ENCODE measurements at regions not wholly inside any gene's neighbourhood (a gene's known extent, or its start where the extent isn't known, plus 50 kb on each side); places are given as distances from the start of the nearest gene placed in this dataset.

DNA sequence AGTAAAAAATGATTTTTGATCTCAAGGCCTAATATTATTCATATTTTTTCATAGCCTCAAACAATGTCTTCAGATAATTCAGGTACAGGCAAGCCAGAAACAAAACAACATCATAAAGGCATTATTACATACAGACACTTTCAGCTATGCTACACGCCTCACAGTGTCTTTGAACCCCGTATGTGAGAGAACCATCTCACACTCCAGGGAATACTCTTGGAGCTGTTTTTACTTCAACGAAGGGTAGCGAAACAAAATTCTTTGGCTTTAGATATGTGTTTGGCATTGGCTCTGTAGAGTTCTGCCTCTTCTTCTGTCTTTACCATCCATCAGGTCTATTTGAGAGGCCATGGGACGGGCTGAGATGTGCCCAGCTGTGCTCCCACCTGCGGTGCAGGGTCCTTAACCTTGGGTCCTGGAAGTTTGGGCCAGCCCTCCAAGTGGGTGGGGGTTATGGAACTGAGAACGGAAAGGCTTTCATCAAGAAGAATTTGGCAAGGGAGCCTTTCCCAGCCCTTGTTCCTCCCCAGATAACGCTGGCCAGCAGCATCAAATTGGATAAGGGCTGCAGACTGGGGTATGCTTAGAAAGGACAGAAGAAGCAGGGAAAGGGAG lies 276.9 kb downstream of the TCF7L2 start:
- DNase-seq: no peak
- Histone ChIP-seq H3K56ac (ENCODE audit: low read length) (no peak overlapping the region), H2BK5ac (ENCODE audit: low read length) (no peak overlapping the region), H3K4me1 (ENCODE audit: control insufficient read depth, low read depth, low read length) (no peaks in the 10 kb centered on the region), H2BK15ac (replicated peaks; ENCODE audit: low read depth) (no peak overlapping the region), H2BK120ac (ENCODE audit: low read depth, low read length) (no peak overlapping the region), H3K79me1 (ENCODE audit: low read length) (no peaks in the 10 kb centered on the region), H3K36me3 (ENCODE audit: control insufficient read depth, insufficient read depth, low read length) (no peaks in the 10 kb centered on the region), H4K8ac (ENCODE audit: low read depth, low read length) (no peak overlapping the region), H3K4ac (ENCODE audit: low read depth, low read length) (no peak overlapping the region), H3K23ac (ENCODE audit: low read length) (no peak overlapping the region), H3K9ac (ENCODE audit: low read length) (no peak overlapping the region), H4K5ac (ENCODE audit: low read length) (no peak overlapping the region), H3K4me3 (ENCODE audit: low read length) (no peak overlapping the region), H3K18ac (ENCODE audit: low read length) (no peak overlapping the region), H3K27ac (ENCODE audit: low read depth, low read length) (no peak overlapping the region), H3K4me2 (ENCODE audit: low read length) (no peak overlapping the region), H3K27me3 (ENCODE audit: insufficient read depth, low read length, poor library complexity) (no peaks in the 10 kb centered on the region), H3K79me2 (ENCODE audit: control insufficient read depth, insufficient read depth, low read length) (no peaks in the 10 kb centered on the region), H2AK5ac (ENCODE audit: low read length) (no peak overlapping the region)
- WGBS (ENCODE audit: extremely low coverage, insufficient coverage, low lambda C conversion rate): no CpG with 5 or more reads among the region's 8 CpGs

- no peak overlapping the region for H3K18ac ChIP-seq (ENCODE audit: low read length)
- no peak overlapping the region for H2BK120ac ChIP-seq (ENCODE audit: low read depth, low read length)
- H3K4me1 ChIP-seq (ENCODE audit: control insufficient read depth, low read depth, low read length): no peaks in the 10 kb centered on the region
- no peak overlapping the region for H3K4ac ChIP-seq (ENCODE audit: low read depth, low read length)
- H2AK5ac ChIP-seq (ENCODE audit: low read length): no peak overlapping the region
- H4K5ac ChIP-seq (ENCODE audit: low read length): no peak overlapping the region
- no peak overlapping the region for H3K56ac ChIP-seq (ENCODE audit: low read length)
- DNase-seq: no peak
- H3K79me2 ChIP-seq (ENCODE audit: control insufficient read depth, insufficient read depth, low read length): no peaks in the 10 kb centered on the region
- H2BK15ac ChIP-seq (replicated peaks; ENCODE audit: low read depth): no peak overlapping the region
- H3K23ac ChIP-seq (ENCODE audit: low read length): no peak overlapping the region
- H3K27me3 ChIP-seq (ENCODE audit: insufficient read depth, low read length, poor library complexity): no peaks in the 10 kb centered on the region
- no peaks in the 10 kb centered on the region for H3K79me1 ChIP-seq (ENCODE audit: low read length)
- H3K36me3 ChIP-seq (ENCODE audit: control insufficient read depth, insufficient read depth, low read length): no peaks in the 10 kb centered on the region
- H3K4me2 ChIP-seq (ENCODE audit: low read length): no peak overlapping the region
- no peak overlapping the region for H4K8ac ChIP-seq (ENCODE audit: low read depth, low read length)
- H3K27ac ChIP-seq (ENCODE audit: low read depth, low read length): no peak overlapping the region
- H3K4me3 ChIP-seq (ENCODE audit: low read length): no peak overlapping the region
- WGBS (ENCODE audit: extremely low coverage, insufficient coverage, low lambda C conversion rate): no CpG with 5 or more reads among the region's 7 CpGs
- no peak overlapping the region for H2BK5ac ChIP-seq (ENCODE audit: low read length)
- H3K9ac ChIP-seq (ENCODE audit: low read length): no peak overlapping the region
Observed at GRCh38 chr10:113228530-113228929, 278.5 kb downstream of the TCF7L2 start.

- H3K79me1 ChIP-seq (ENCODE audit: low read length): no peaks in the 10 kb centered on the region
- no peak overlapping the region for H3K56ac ChIP-seq (ENCODE audit: low read length)
- H3K23ac ChIP-seq (ENCODE audit: low read length): no peak overlapping the region
- H4K8ac ChIP-seq (ENCODE audit: low read depth, low read length): no peak overlapping the region
- no peaks in the 10 kb centered on the region for H3K36me3 ChIP-seq (ENCODE audit: control insufficient read depth, insufficient read depth, low read length)
- H3K27ac ChIP-seq (ENCODE audit: low read depth, low read length): no peak overlapping the region
- H3K27me3 ChIP-seq (ENCODE audit: insufficient read depth, low read length, poor library complexity): no peaks in the 10 kb centered on the region
- no peak overlapping the region for H2BK5ac ChIP-seq (ENCODE audit: low read length)
- H3K9ac ChIP-seq (ENCODE audit: low read length): no peak overlapping the region
- no peaks in the 10 kb centered on the region for H3K79me2 ChIP-seq (ENCODE audit: control insufficient read depth, insufficient read depth, low read length)
- no peak overlapping the region for H2BK120ac ChIP-seq (ENCODE audit: low read depth, low read length)
- H2BK15ac ChIP-seq (replicated peaks; ENCODE audit: low read depth): no peak overlapping the region
- H3K4ac ChIP-seq (ENCODE audit: low read depth, low read length): no peak overlapping the region
- DNase-seq: peak; percentile 38
- H3K18ac ChIP-seq (ENCODE audit: low read length): no peak overlapping the region
- no peaks in the 10 kb centered on the region for H3K4me1 ChIP-seq (ENCODE audit: control insufficient read depth, low read depth, low read length)
- no peak overlapping the region for H2AK5ac ChIP-seq (ENCODE audit: low read length)
- H3K4me3 ChIP-seq (ENCODE audit: low read length): no peak overlapping the region
- no peak overlapping the region for H4K5ac ChIP-seq (ENCODE audit: low read length)
- no peak overlapping the region for H3K4me2 ChIP-seq (ENCODE audit: low read length)
- no CpG with 5 or more reads among the region's 6 CpGs for WGBS (ENCODE audit: extremely low coverage, insufficient coverage, low lambda C conversion rate)
Observed at GRCh38 chr10:113230011-113230610, 280.1 kb downstream of the TCF7L2 start.

GRCh38 chr10:113232928-113233511 lies 283.0 kb downstream of the TCF7L2 start:
- Histone ChIP-seq H3K27ac (ENCODE audit: low read depth, low read length) (no peak overlapping the region), H2AK5ac (ENCODE audit: low read length) (no peak overlapping the region), H3K23ac (ENCODE audit: low read length) (no peak overlapping the region), H4K8ac (ENCODE audit: low read depth, low read length) (no peak overlapping the region), H3K4me1 (ENCODE audit: control insufficient read depth, low read depth, low read length) (no peaks in the 10 kb centered on the region), H2BK120ac (ENCODE audit: low read depth, low read length) (no peak overlapping the region), H3K36me3 (ENCODE audit: control insufficient read depth, insufficient read depth, low read length) (no peaks in the 10 kb centered on the region), H4K5ac (ENCODE audit: low read length) (no peak overlapping the region), H3K79me1 (ENCODE audit: low read length) (no peaks in the 10 kb centered on the region), H2BK5ac (ENCODE audit: low read length) (no peak overlapping the region), H3K4me2 (ENCODE audit: low read length) (no peak overlapping the region), H3K9ac (ENCODE audit: low read length) (no peak overlapping the region), H2BK15ac (replicated peaks; ENCODE audit: low read depth) (no peak overlapping the region), H3K27me3 (ENCODE audit: insufficient read depth, low read length, poor library complexity) (no peaks in the 10 kb centered on the region), H3K79me2 (ENCODE audit: control insufficient read depth, insufficient read depth, low read length) (no peaks in the 10 kb centered on the region), H3K4ac (ENCODE audit: low read depth, low read length) (no peak overlapping the region), H3K18ac (ENCODE audit: low read length) (no peak overlapping the region), H3K4me3 (ENCODE audit: low read length) (no peak overlapping the region), H3K56ac (ENCODE audit: low read length) (no peak overlapping the region)
- no CpG with 5 or more reads among the region's 5 CpGs for WGBS (ENCODE audit: extremely low coverage, insufficient coverage, low lambda C conversion rate)
- DNase-seq: peak; percentile 50

GRCh38 chr10:113234481-113234880 lies 284.4 kb downstream of the TCF7L2 start:
- no peak overlapping the region for H2BK15ac ChIP-seq (replicated peaks; ENCODE audit: low read depth)
- H4K8ac ChIP-seq (ENCODE audit: low read depth, low read length): no peak overlapping the region
- H3K4ac ChIP-seq (ENCODE audit: low read depth, low read length): no peak overlapping the region
- no peak overlapping the region for H3K18ac ChIP-seq (ENCODE audit: low read length)
- no peak overlapping the region for H2BK5ac ChIP-seq (ENCODE audit: low read length)
- no peaks in the 10 kb centered on the region for H3K79me2 ChIP-seq (ENCODE audit: control insufficient read depth, insufficient read depth, low read length)
- H2AK5ac ChIP-seq (ENCODE audit: low read length): no peak overlapping the region
- H3K79me1 ChIP-seq (ENCODE audit: low read length): no peaks in the 10 kb centered on the region
- no peaks in the 10 kb centered on the region for H3K4me1 ChIP-seq (ENCODE audit: control insufficient read depth, low read depth, low read length)
- no peaks in the 10 kb centered on the region for H3K27me3 ChIP-seq (ENCODE audit: insufficient read depth, low read length, poor library complexity)
- H3K9ac ChIP-seq (ENCODE audit: low read length): no peak overlapping the region
- no peak overlapping the region for H3K27ac ChIP-seq (ENCODE audit: low read depth, low read length)
- no peak overlapping the region for H3K4me3 ChIP-seq (ENCODE audit: low read length)
- WGBS (ENCODE audit: extremely low coverage, insufficient coverage, low lambda C conversion rate): no CpG with 5 or more reads among the region's 3 CpGs
- no peaks in the 10 kb centered on the region for H3K36me3 ChIP-seq (ENCODE audit: control insufficient read depth, insufficient read depth, low read length)
- H3K23ac ChIP-seq (ENCODE audit: low read length): no peak overlapping the region
- no peak overlapping the region for H3K4me2 ChIP-seq (ENCODE audit: low read length)
- H2BK120ac ChIP-seq (ENCODE audit: low read depth, low read length): no peak overlapping the region
- H3K56ac ChIP-seq (ENCODE audit: low read length): no peak overlapping the region
- no peak for DNase-seq
- no peak overlapping the region for H4K5ac ChIP-seq (ENCODE audit: low read length)

All from mesendoderm (in vitro differentiated cells).